ENCODE measurements at regions not wholly inside any gene's neighbourhood (a gene's known extent, or its start where the extent isn't known, plus 50 kb on each side); places are given as distances from the start of the nearest gene placed in this dataset.

DNA sequence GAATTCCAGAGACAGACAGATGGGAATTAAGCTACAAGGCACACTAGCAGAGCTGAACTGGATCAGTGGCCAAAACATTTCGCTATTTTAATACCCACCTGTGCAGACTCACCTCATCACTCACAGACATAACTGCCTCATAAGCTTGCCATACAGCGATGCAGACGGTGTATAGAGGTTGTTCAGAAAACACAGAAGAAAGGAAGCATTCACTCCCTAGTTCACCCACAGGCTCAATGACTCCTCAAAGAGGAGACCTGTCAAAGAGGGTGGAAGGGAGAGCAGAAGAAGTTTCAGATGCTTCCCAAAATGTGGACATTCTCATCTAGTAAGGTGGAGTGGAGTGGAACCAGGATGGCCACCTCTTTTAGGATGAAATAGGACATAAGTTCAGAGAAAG is 81.7 kb upstream of the SPHKAP start:
- WGBS (ENCODE audit: insufficient coverage) = no CpG with 5 or more reads among the region's 3 CpGs
- peaks cover 6 to 11% of the 10 kb centered on the region in 2 donors for H3K9me3 ChIP-seq (replicated peaks in 1 of 2; ENCODE audit: control insufficient read depth in 1 of 2, insufficient read depth in 1 of 2, low read length in 2 of 2)
- H3K27me3 Mint-ChIP-seq (ENCODE audit: low read depth in 3 of 3) = no peaks in the 10 kb centered on the region
- H3K9me3 Mint-ChIP-seq = peaks cover 0 to 7% (median 2%) of the 10 kb centered on the region in 7 donors
- no peaks in the 10 kb centered on the region for H4K20me1 ChIP-seq (ENCODE audit: insufficient read depth, low read length)
- intact Hi-C loops (cut with micrococcal nuclease) = no loop called here
- H3K4me3 Mint-ChIP-seq = no peak overlapping the region
- no peaks in the 10 kb centered on the region for H3K4me1 ChIP-seq (ENCODE audit: control insufficient read depth in 1 of 2, insufficient read depth in 2 of 2, low read length in 2 of 2)
- H3K79me2 ChIP-seq (ENCODE audit: insufficient read depth, low read length) = no peaks in the 10 kb centered on the region
- no peaks in the 10 kb centered on the region for H3K4me1 Mint-ChIP-seq
- TF ChIP-seq, protein P1, sequence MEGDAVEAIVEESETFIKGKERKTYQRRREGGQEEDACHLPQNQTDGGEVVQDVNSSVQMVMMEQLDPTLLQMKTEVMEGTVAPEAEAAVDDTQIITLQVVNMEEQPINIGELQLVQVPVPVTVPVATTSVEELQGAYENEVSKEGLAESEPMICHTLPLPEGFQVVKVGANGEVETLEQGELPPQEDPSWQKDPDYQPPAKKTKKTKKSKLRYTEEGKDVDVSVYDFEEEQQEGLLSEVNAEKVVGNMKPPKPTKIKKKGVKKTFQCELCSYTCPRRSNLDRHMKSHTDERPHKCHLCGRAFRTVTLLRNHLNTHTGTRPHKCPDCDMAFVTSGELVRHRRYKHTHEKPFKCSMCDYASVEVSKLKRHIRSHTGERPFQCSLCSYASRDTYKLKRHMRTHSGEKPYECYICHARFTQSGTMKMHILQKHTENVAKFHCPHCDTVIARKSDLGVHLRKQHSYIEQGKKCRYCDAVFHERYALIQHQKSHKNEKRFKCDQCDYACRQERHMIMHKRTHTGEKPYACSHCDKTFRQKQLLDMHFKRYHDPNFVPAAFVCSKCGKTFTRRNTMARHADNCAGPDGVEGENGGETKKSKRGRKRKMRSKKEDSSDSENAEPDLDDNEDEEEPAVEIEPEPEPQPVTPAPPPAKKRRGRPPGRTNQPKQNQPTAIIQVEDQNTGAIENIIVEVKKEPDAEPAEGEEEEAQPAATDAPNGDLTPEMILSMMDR (IDR thresholded peaks at IDR 0.05) = no peak
- no peak overlapping the region for H3K27ac ChIP-seq (ENCODE audit: low read depth in 1 of 2, low read length in 2 of 2)
- no peaks in the 10 kb centered on the region for H3K27me3 ChIP-seq (ENCODE audit: control insufficient read depth in 2 of 2, insufficient read depth in 2 of 2, low read length in 2 of 2)
- no peak overlapping the region for H3K9ac ChIP-seq (ENCODE audit: insufficient read depth, low read length, poor library complexity, severe bottlenecking)
- no peak for DNase-seq
- H3K36me3 ChIP-seq (replicated peaks in 1 of 2; ENCODE audit: control insufficient read depth in 1 of 2, insufficient read depth in 2 of 2, low read length in 2 of 2) = no peaks in the 10 kb centered on the region
- H3K27ac Mint-ChIP-seq = no peak overlapping the region
- H2AFZ ChIP-seq (ENCODE audit: insufficient read depth, low read depth, low read length, poor library complexity, severe bottlenecking) = no peak overlapping the region
- no peak overlapping the region for H3K4me2 ChIP-seq (replicated peaks; ENCODE audit: extremely low read depth, low read length, poor library complexity, severe bottlenecking)
- H3K4me3 ChIP-seq (replicated peaks in 1 of 3; ENCODE audit: low read depth in 2 of 3, low read length in 3 of 3) = no peak overlapping the region
- no peaks in the 10 kb centered on the region for H3K36me3 Mint-ChIP-seq

DNA sequence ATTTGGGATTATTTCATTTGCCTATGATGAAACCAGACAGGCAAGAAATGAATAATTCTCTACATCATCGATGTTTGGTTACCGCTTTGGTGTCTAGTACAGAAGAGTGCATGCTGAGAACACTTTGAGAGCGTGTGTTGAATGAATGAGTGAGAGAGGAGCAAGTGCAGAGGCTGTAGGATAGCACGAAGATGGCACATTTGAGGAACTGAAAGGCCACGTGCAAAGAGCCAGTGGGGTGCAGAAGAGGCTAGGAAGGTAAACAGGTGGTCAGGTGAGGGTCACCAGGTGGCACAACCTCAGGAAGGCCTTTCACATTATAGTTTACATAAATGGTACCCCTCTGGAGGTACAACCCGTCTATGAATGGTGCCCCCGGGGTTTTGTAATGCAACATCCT is 80.1 kb upstream of the SPHKAP start:
- Histone ChIP-seq H3K9ac (ENCODE audit: insufficient read depth, low read length, poor library complexity, severe bottlenecking) (no peak overlapping the region), H3K27ac (ENCODE audit: low read depth in 1 of 2, low read length in 2 of 2) (no peak overlapping the region), H4K20me1 (ENCODE audit: insufficient read depth, low read length) (no peaks in the 10 kb centered on the region), H3K4me1 (ENCODE audit: control insufficient read depth in 1 of 2, insufficient read depth in 2 of 2, low read length in 2 of 2) (no peaks in the 10 kb centered on the region), H3K79me2 (ENCODE audit: insufficient read depth, low read length) (no peaks in the 10 kb centered on the region), H2AFZ (ENCODE audit: insufficient read depth, low read depth, low read length, poor library complexity, severe bottlenecking) (no peak overlapping the region), H3K4me2 (replicated peaks; ENCODE audit: extremely low read depth, low read length, poor library complexity, severe bottlenecking) (no peak overlapping the region), H3K9me3 (replicated peaks in 1 of 2; ENCODE audit: control insufficient read depth in 1 of 2, insufficient read depth in 1 of 2, low read length in 2 of 2) (peaks cover 6 to 11% of the 10 kb centered on the region in 2 donors), H3K4me3 (replicated peaks in 1 of 3; ENCODE audit: low read depth in 2 of 3, low read length in 3 of 3) (no peak overlapping the region), H3K36me3 (replicated peaks in 1 of 2; ENCODE audit: control insufficient read depth in 1 of 2, insufficient read depth in 2 of 2, low read length in 2 of 2) (no peaks in the 10 kb centered on the region), H3K27me3 (ENCODE audit: control insufficient read depth in 2 of 2, insufficient read depth in 2 of 2, low read length in 2 of 2) (no peaks in the 10 kb centered on the region)
- H3K27ac Mint-ChIP-seq = no peak overlapping the region
- TF ChIP-seq, protein P1 (IDR thresholded peaks at IDR 0.05) = no peak
- WGBS (ENCODE audit: insufficient coverage) = 82% methylated on average over 4 of the region's 7 CpGs
- intact Hi-C loops (cut with micrococcal nuclease) = no loop called here
- peaks cover 0 to 7% (median 3%) of the 10 kb centered on the region in 7 donors for H3K9me3 Mint-ChIP-seq
- H3K4me1 Mint-ChIP-seq = no peaks in the 10 kb centered on the region
- no peaks in the 10 kb centered on the region for H3K27me3 Mint-ChIP-seq (ENCODE audit: low read depth in 3 of 3)
- no peak overlapping the region for H3K4me3 Mint-ChIP-seq
- DNase-seq = no peak
- no peaks in the 10 kb centered on the region for H3K36me3 Mint-ChIP-seq

All from CD14-positive monocyte (primary cell).